WI38 (cell line): ENCODE measurements at regions not wholly inside any gene's neighbourhood (a gene's known extent, or its start where the extent isn't known, plus 50 kb on each side); places are given as distances from the start of the nearest gene placed in this dataset.

Experiments used
- H3K4me3 ChIP-seq: 2 replicates; pipeline ENCODE4 v1.5.1; 2011; ENCODE audit warnings: low read depth, mild to moderate bottlenecking, control low read depth, low read length
- CTCF ChIP-seq: IDR thresholded peaks from 2 replicates; pipeline ENCODE4 v1.5.1; 2012; ENCODE audit warnings: low read depth, mild to moderate bottlenecking, control low read depth, low read length

- TF ChIP-seq CTCF: no peak
- H3K4me3 ChIP-seq: no peak overlapping the region
These were observed 64.0 kb upstream of the STX18 start for GRCh38 chr4:4605849-4606248.

- TF ChIP-seq CTCF: no peak
- H3K4me3 ChIP-seq: no peak overlapping the region
These were observed 61.7 kb upstream of the STX18 start for GRCh38 chr4:4603592-4603991.

GRCh38 chr4:4603067-4603466, 61.2 kb upstream of the STX18 start:
- TF ChIP-seq CTCF: no peak
- no peak overlapping the region for H3K4me3 ChIP-seq

- no peak overlapping the region for H3K4me3 ChIP-seq
- TF ChIP-seq CTCF: no peak
These were observed 60.6 kb upstream of the STX18 start for GRCh38 chr4:4602468-4602867.

GRCh38 chr4:4601803-4602369, 60.0 kb upstream of the STX18 start:
- no peak overlapping the region for H3K4me3 ChIP-seq
- TF ChIP-seq CTCF: no peak

GRCh38 chr4:4599481-4600275, 57.8 kb upstream of the STX18 start:
- no peak for TF ChIP-seq CTCF
- H3K4me3 ChIP-seq: no peak overlapping the region

GRCh38 chr4:4598851-4599411, 57.1 kb upstream of the STX18 start:
- no peak overlapping the region for H3K4me3 ChIP-seq
- no peak for TF ChIP-seq CTCF
